ENCODE measurements at regions not wholly inside any gene's neighbourhood (a gene's known extent, or its start where the extent isn't known, plus 50 kb on each side); places are given as distances from the start of the nearest gene placed in this dataset.

- TF ChIP-seq TOE1 (IDR thresholded peaks at IDR 0.05; ENCODE audit: borderline replicate concordance): no peak
- no peak for TF ChIP-seq TOE1 (CRISPR knock-in tag; IDR thresholded peaks at IDR 0.05; ENCODE audit: borderline replicate concordance, low read depth)
- no peak for TF ChIP-seq ERF (CRISPR knock-in tag; IDR thresholded peaks at IDR 0.05)
- TF ChIP-seq ZNF586 (CRISPR knock-in tag; conservative IDR thresholded peaks at IDR 0.05): no peak
These were observed 224.2 kb upstream of the SSTR4 start (continued) for GRCh38 chr20:22810626-22811569.

- no peak for ATAC-seq
- H3K27me3 ChIP-seq (ENCODE audit: control insufficient read depth in 2 of 2, insufficient read depth in 2 of 2, low read length in 2 of 2): peaks cover 0 to 11% of the 10 kb centered on the region in 2 experiments; a peak in 3 of 5 replicates
- H3K9me3 ChIP-seq (replicated peaks; ENCODE audit: control insufficient read depth, insufficient read depth, low read depth, low read length): no peaks in the 10 kb centered on the region
- H2AFZ ChIP-seq (ENCODE audit: low read depth, low read length): no peak overlapping the region
- H3K27ac ChIP-seq (ENCODE audit: extremely low read depth, low read depth, low read length): no peak overlapping the region
- no peaks in the 10 kb centered on the region for H3K4me1 ChIP-seq (replicated peaks in 1 of 2; ENCODE audit: control insufficient read depth in 2 of 2, insufficient read depth in 2 of 2, low read length in 2 of 2)
- no peak for DNase-seq (ENCODE audit: extremely low read depth in 1 of 4, low spot score in 3 of 4)
- H3K9me1 ChIP-seq (ENCODE audit: control insufficient read depth, insufficient read depth, low read length): no peaks in the 10 kb centered on the region
- H3K4me2 ChIP-seq (ENCODE audit: insufficient read depth, low read length): no peak overlapping the region
- no peak for FAIRE-seq
- H3K4me3 ChIP-seq: no peak overlapping the region
- H4K20me1 ChIP-seq (replicated peaks; ENCODE audit: control insufficient read depth, insufficient read depth, low read length): no peaks in the 10 kb centered on the region
- no peak overlapping the region for H3K9ac ChIP-seq (ENCODE audit: insufficient read depth in 1 of 2, low read depth in 2 of 2, low read length in 2 of 2)
- no peaks in the 10 kb centered on the region for H3K36me3 ChIP-seq (ENCODE audit: control insufficient read depth, insufficient read depth, low read length)
- POLR2A ChIA-PET: no interaction called here
- in situ Hi-C loops (cut with MboI): no loop called here
- H3K79me2 ChIP-seq (ENCODE audit: control insufficient read depth, insufficient read depth, low read length): no peaks in the 10 kb centered on the region
- CTCF ChIA-PET (ENCODE audit: low intra/inter-chr PET ratio): no interaction called here
- WGBS (ENCODE audit: insufficient coverage, low coverage, missing lambda C conversion rate): 1% methylated on average over 8 of the region's 9 CpGs
- no TSS peak for BruUV-seq (replicated peaks)
- intact Hi-C loops (cut with micrococcal nuclease): no loop called here
- no peak for TF ChIP-seq NRF1 (conservative IDR thresholded peaks at IDR 0.05 in 1 of 2, IDR thresholded peaks at IDR 0.05 in 1 of 2)
- no peak for TF ChIP-seq THAP12 (CRISPR knock-in tag; IDR thresholded peaks at IDR 0.05)
- TF ChIP-seq, protein P1, sequence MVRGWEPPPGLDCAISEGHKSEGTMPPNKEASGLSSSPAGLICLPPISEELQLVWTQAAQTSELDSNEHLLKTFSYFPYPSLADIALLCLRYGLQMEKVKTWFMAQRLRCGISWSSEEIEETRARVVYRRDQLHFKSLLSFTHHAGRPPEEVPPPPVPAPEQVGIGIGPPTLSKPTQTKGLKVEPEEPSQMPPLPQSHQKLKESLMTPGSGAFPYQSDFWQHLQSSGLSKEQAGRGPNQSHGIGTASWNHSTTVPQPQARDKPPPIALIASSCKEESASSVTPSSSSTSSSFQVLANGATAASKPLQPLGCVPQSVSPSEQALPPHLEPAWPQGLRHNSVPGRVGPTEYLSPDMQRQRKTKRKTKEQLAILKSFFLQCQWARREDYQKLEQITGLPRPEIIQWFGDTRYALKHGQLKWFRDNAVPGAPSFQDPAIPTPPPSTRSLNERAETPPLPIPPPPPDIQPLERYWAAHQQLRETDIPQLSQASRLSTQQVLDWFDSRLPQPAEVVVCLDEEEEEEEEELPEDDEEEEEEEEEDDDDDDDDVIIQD (CRISPR knock-in tag; IDR thresholded peaks at IDR 0.05): no peak
- TF ChIP-seq, protein P2, sequence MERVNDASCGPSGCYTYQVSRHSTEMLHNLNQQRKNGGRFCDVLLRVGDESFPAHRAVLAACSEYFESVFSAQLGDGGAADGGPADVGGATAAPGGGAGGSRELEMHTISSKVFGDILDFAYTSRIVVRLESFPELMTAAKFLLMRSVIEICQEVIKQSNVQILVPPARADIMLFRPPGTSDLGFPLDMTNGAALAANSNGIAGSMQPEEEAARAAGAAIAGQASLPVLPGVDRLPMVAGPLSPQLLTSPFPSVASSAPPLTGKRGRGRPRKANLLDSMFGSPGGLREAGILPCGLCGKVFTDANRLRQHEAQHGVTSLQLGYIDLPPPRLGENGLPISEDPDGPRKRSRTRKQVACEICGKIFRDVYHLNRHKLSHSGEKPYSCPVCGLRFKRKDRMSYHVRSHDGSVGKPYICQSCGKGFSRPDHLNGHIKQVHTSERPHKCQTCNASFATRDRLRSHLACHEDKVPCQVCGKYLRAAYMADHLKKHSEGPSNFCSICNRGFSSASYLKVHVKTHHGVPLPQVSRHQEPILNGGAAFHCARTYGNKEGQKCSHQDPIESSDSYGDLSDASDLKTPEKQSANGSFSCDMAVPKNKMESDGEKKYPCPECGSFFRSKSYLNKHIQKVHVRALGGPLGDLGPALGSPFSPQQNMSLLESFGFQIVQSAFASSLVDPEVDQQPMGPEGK (CRISPR knock-in tag; IDR thresholded peaks at IDR 0.05; ENCODE audit: borderline replicate concordance): no peak
These were observed 220.5 kb upstream of the SSTR4 start for GRCh38 chr20:22814471-22815205.

All from K562 (cell line).